IMR-90 (cell line): ENCODE measurements at regions not wholly inside any gene's neighbourhood (a gene's known extent, or its start where the extent isn't known, plus 50 kb on each side); places are given as distances from the start of the nearest gene placed in this dataset.

ENCODE experiments used
- ATAC-seq: fragments of 200-7000 bp; cut with Tn5 transposase; 2 replicates; pipeline ENCODE4 v1.9.1; 2020; ENCODE audit warnings: low read depth, mild to moderate bottlenecking, moderate library complexity
- BruUV-seq: library from RNA; stranded (reverse); fragments of 400-500 nt; replicated peaks from 2 replicates; lab custom pipeline; 2021; lab: Mats Ljungman, UMichigan
- CTCF ChIA-PET: fragments of 300-600 bp; formaldehyde crosslinking; extraction: SDS; loops from one replicate; lab custom pipeline; 2021; ENCODE audit warnings: antibody characterized with exemption; lab: Yijun Ruan, JAX
- POLR2A ChIA-PET: fragments of 300-600 bp; sonication (Branson Sonifier 250); formaldehyde crosslinking; loops from one replicate; lab custom pipeline; 2022; ENCODE audit warnings: antibody characterized with exemption; ENCODE audit not compliant: unreplicated experiment; lab: Charles Lee
- DNase-seq: peaks from one replicate; pipeline ENCODE4 v3.0.0; 2013
- H2AFZ ChIP-seq: replicated peaks from 2 replicates; pipeline ENCODE3; 2013; ENCODE audit warnings: low read length, mild to moderate bottlenecking; ENCODE audit not compliant: poor library complexity
- H2AK5ac ChIP-seq: 2 replicates; pipeline ENCODE4 v1.6.1; 2013; ENCODE audit warnings: low read depth, low read length, inconsistent platforms
- H2AK9ac ChIP-seq: replicated peaks from 2 replicates; pipeline ENCODE3; 2013; ENCODE audit warnings: mild to moderate bottlenecking, low read depth, low read length, moderate library complexity; ENCODE audit not compliant: poor library complexity
- H2BK120ac ChIP-seq: 2 replicates; pipeline ENCODE4 v1.6.1; 2013; ENCODE audit warnings: low read depth, low read length, inconsistent platforms
- H2BK15ac ChIP-seq: 3 replicates; pipeline ENCODE4 v1.6.1; 2013; ENCODE audit warnings: low read depth, low read length, inconsistent platforms
- H2BK20ac ChIP-seq: 2 replicates; pipeline ENCODE4 v1.6.1; 2013; ENCODE audit warnings: low read depth, mild to moderate bottlenecking, inconsistent platforms, low read length, moderate library complexity
- H2BK5ac ChIP-seq: 2 replicates; pipeline ENCODE4 v1.6.1; 2013; ENCODE audit warnings: mild to moderate bottlenecking, low read depth, low read length, inconsistent platforms; ENCODE audit not compliant: poor library complexity, severe bottlenecking
- H3K14ac ChIP-seq: replicated peaks from 2 replicates; pipeline ENCODE4 v1.6.1; 2013; ENCODE audit warnings: low read depth, low read length, inconsistent platforms
- H3K18ac ChIP-seq: 2 replicates; pipeline ENCODE4 v1.6.1; 2013; ENCODE audit warnings: low read depth, low read length, control low read depth
- H3K23ac ChIP-seq: 2 replicates; pipeline ENCODE4 v1.6.1; 2013; ENCODE audit warnings: low read depth, low read length, inconsistent platforms
- H3K27ac ChIP-seq: 2 replicates; pipeline ENCODE4 v1.5.1; 2013; ENCODE audit warnings: mild to moderate bottlenecking, control low read depth, low read length; ENCODE audit not compliant: insufficient read depth
- H3K27me3 ChIP-seq: 2 replicates; pipeline ENCODE4 v1.6.1; 2013; ENCODE audit warnings: low read length; ENCODE audit not compliant: control insufficient read depth, insufficient read depth
- H3K36me3 ChIP-seq: 2 replicates; pipeline ENCODE4 v1.6.1; 2013; ENCODE audit warnings: low read length, mixed read lengths; ENCODE audit not compliant: control insufficient read depth, insufficient read depth
- H3K4ac ChIP-seq: 2 replicates; pipeline ENCODE4 v1.6.1; 2013; ENCODE audit warnings: low read depth, low read length, inconsistent platforms
- H3K4me1 ChIP-seq: 2 replicates; pipeline ENCODE4 v1.6.1; 2013; ENCODE audit warnings: low read length, mixed read lengths; ENCODE audit not compliant: control insufficient read depth, insufficient read depth
- H3K4me2 ChIP-seq: 2 replicates; pipeline ENCODE4 v1.6.1; 2013; ENCODE audit warnings: low read depth, mild to moderate bottlenecking, control low read depth, low read length, moderate library complexity
- H3K4me3 ChIP-seq: 2 replicates; pipeline ENCODE4 v1.5.1; 2013; ENCODE audit warnings: low read depth, mild to moderate bottlenecking, control low read depth, low read length, moderate library complexity; ENCODE audit not compliant: insufficient read depth
- H3K56ac ChIP-seq: 2 replicates; pipeline ENCODE4 v1.6.1; 2013; ENCODE audit warnings: low read length, inconsistent platforms; ENCODE audit not compliant: insufficient read depth; ENCODE audit errors: extremely low read depth
- H3K79me1 ChIP-seq, 2 experiments: 2 replicates each; pipeline ENCODE4 v1.6.1; 2013; ENCODE audit warnings: low read length in 2 of 2, inconsistent platforms in 1 of 2, low read depth in 1 of 2
- H3K9ac ChIP-seq: 2 replicates; pipeline ENCODE4 v1.6.1; 2013; ENCODE audit warnings: low read depth, low read length, control low read depth
- H3K9me1 ChIP-seq: 2 replicates; pipeline ENCODE4 v1.6.1; 2013; ENCODE audit warnings: low read length, inconsistent platforms; ENCODE audit not compliant: insufficient read depth
- H3K9me3 ChIP-seq: 2 replicates; pipeline ENCODE4 v1.6.1; 2013; ENCODE audit warnings: low read length; ENCODE audit not compliant: control insufficient read depth, insufficient read depth
- H4K20me1 ChIP-seq: 2 replicates; pipeline ENCODE4 v1.6.1; 2013; ENCODE audit warnings: low read length, inconsistent platforms; ENCODE audit not compliant: insufficient read depth
- H4K5ac ChIP-seq: 2 replicates; pipeline ENCODE4 v1.6.1; 2013; ENCODE audit warnings: mild to moderate bottlenecking, low read depth, low read length, control low read depth
- H4K8ac ChIP-seq, 2 experiments: 2 replicates each; pipeline ENCODE4 v1.6.1; 2013; ENCODE audit warnings: low read depth in 2 of 2, low read length in 2 of 2, control low read depth in 1 of 2, inconsistent platforms in 1 of 2
- H4K91ac ChIP-seq: 2 replicates; pipeline ENCODE4 v1.6.1; 2013; ENCODE audit warnings: low read depth, low read length, inconsistent platforms; ENCODE audit not compliant: insufficient read depth
- BHLHE40 ChIP-seq: fragments of 150-350 bp; IDR thresholded peaks from 2 replicates; pipeline ENCODE4 v1.6.1; 2016; ENCODE audit warnings: mild to moderate bottlenecking, low read depth, low read length
- CEBPB ChIP-seq: IDR thresholded peaks from 2 replicates; pipeline ENCODE4 v1.6.1; 2012; ENCODE audit warnings: low read depth, low read length, improper control_type of control experiment
- CHD1 ChIP-seq: IDR thresholded peaks from 2 replicates; pipeline ENCODE4 v1.6.1; 2012; ENCODE audit warnings: low read depth, low read length, improper control_type of control experiment
- CTCF ChIP-seq: conservative IDR thresholded peaks from 2 replicates; pipeline ENCODE4 v1.5.1; 2012; ENCODE audit warnings: mild to moderate bottlenecking, low read depth, low read length, improper control_type of control experiment
- ELK1 ChIP-seq: fragments of 150-350 bp; IDR thresholded peaks from 2 replicates; pipeline ENCODE4 v1.6.1; 2016; ENCODE audit warnings: low read depth, mild to moderate bottlenecking, low read length, moderate library complexity, borderline replicate concordance
- FOS ChIP-seq: fragments of 150-350 bp; IDR thresholded peaks from 2 replicates; pipeline ENCODE4 v1.6.1; 2016; ENCODE audit warnings: low read depth, low read length
- MAFK ChIP-seq: IDR thresholded peaks from 2 replicates; pipeline ENCODE4 v1.6.1; 2012; ENCODE audit warnings: low read depth, low read length, improper control_type of control experiment
- MAZ ChIP-seq: IDR thresholded peaks from 2 replicates; pipeline ENCODE4 v1.6.1; 2012; ENCODE audit warnings: low read depth, mild to moderate bottlenecking, low read length, improper control_type of control experiment, moderate library complexity, borderline replicate concordance
- MXI1 ChIP-seq: IDR thresholded peaks from 2 replicates; pipeline ENCODE4 v1.6.1; 2012; ENCODE audit warnings: low read depth, mild to moderate bottlenecking, low read length, moderate library complexity, borderline replicate concordance
- NFE2L2 ChIP-seq: fragments of 150-350 bp; IDR thresholded peaks from 2 replicates; pipeline ENCODE4 v1.6.1; 2016; ENCODE audit warnings: low read depth, mild to moderate bottlenecking, low read length
- POLR2A ChIP-seq: IDR thresholded peaks from 2 replicates; pipeline ENCODE4 v1.6.1; 2012; ENCODE audit warnings: mild to moderate bottlenecking, low read depth, low read length
- RAD21 ChIP-seq: IDR thresholded peaks from 2 replicates; pipeline ENCODE4 v1.6.1; 2012; ENCODE audit warnings: low read length, improper control_type of control experiment
- SMC3 ChIP-seq: fragments of 150-350 bp; IDR thresholded peaks from 2 replicates; pipeline ENCODE4 v1.6.1; 2016; ENCODE audit warnings: low read depth, mild to moderate bottlenecking, antibody characterized with exemption, low read length, moderate library complexity
- USF2 ChIP-seq: fragments of 150-350 bp; IDR thresholded peaks from 2 replicates; pipeline ENCODE4 v1.6.1; 2017; ENCODE audit warnings: mild to moderate bottlenecking, antibody characterized with exemption, low read length, low read depth
- WGBS, 2 experiments: methylation state at CpG; one replicate each; pipeline versions ENCODE4 v1.1.5 to v1.1.7; 2013; ENCODE audit warnings: missing lambda C conversion rate in 2 of 2; ENCODE audit not compliant: insufficient read length in 1 of 2; ENCODE audit errors: extremely low coverage in 2 of 2; 5-methylcytosine and 5-hydroxymethylcytosine counted together
- dilution Hi-C: fragments of 300-500 bp; cut with HindIII; formaldehyde crosslinking; loops from one replicate; pipeline ENCODE4 v1.14.3; 2018; ENCODE audit warnings: low sequenced_read_pairs; ENCODE audit not compliant: unreplicated experiment
- in situ Hi-C: fragments of 300-500 bp; cut with MboI; formaldehyde crosslinking; loops from 3 replicates; pipeline ENCODE4 v1.14.3; 2019; ENCODE audit warnings: low sequenced_read_pairs, inconsistent platforms, mixed read lengths
- intact Hi-C: fragments of 100-400 bp; cut with micrococcal nuclease; formaldehyde crosslinking; loops from 2 replicates; pipeline ENCODE4 v1.10.0; 2022

GRCh38 chr10:6721964-6722615 is 142.0 kb upstream of the PRKCQ start:
- Histone ChIP-seq H3K27ac (peak overlapping the region; percentile 94), H3K79me1 (no peaks in the 10 kb centered on the region), H2BK20ac (peak overlapping the region; percentile 96), H2AFZ (no peak overlapping the region), H3K18ac (peak overlapping the region; percentile 79), H3K23ac (peak overlapping the region; percentile 88), H3K4me3 (no peak overlapping the region), H3K9me1 (peaks cover 13% of the 10 kb centered on the region), H4K91ac (peak overlapping the region; percentile 85), H2AK5ac (peak overlapping the region; percentile 93), H4K5ac (peak overlapping the region; percentile 21), H2AK9ac (peak overlapping the region; percentile 59), H3K56ac (peak overlapping the region; percentile 67), H4K8ac (peak overlapping the region; percentile 56 to 83), H3K9ac (peak overlapping the region; percentile 42; the same call in 1 of the 2 replicates), H3K36me3 (no peaks in the 10 kb centered on the region), H3K9me3 (no peaks in the 10 kb centered on the region), H3K27me3 (no peaks in the 10 kb centered on the region), H3K4ac (peak overlapping the region; percentile 92), H3K4me1 (peaks cover 12% of the 10 kb centered on the region), H3K14ac (peak overlapping the region; percentile 79), H3K4me2 (peak overlapping the region; percentile 58), H2BK120ac (peak overlapping the region; percentile 97), H4K20me1 (no peaks in the 10 kb centered on the region), H2BK15ac (peak overlapping the region; percentile 98; the same call in 2 of the 3 replicates), H2BK5ac (peak overlapping the region; percentile 89)
- DNase-seq (peak; percentile 99), ATAC-seq (peak; percentile 66)
- in situ Hi-C loops = no loop called here
- CTCF ChIA-PET = interaction anchor here (0.7 to 1.4 kb wide), 4 partner anchors 12 to 535 kb away, joined by 3 to 7 read pairs (median 4); no protein-coding TSS in a partner anchor
- POLR2A ChIA-PET = interaction anchor here (0.6 kb wide), 1 partner anchor 325 kb away, joined by 5 read pairs; no protein-coding TSS in a partner anchor
- BruUV-seq = no TSS peak
- intact Hi-C loops = loop anchor here (2.0 kb wide), 1 partner anchor 49 kb away; no protein-coding TSS in a partner anchor
- dilution Hi-C loops = no loop called here
- TF ChIP-seq MAFK = no peak
- no peak for TF ChIP-seq NFE2L2
- no peak for TF ChIP-seq POLR2A
- no peak for TF ChIP-seq CHD1
- TF ChIP-seq FOS = peak; percentile 92
- TF ChIP-seq ELK1 = no peak
- no peak for TF ChIP-seq USF2
- no peak for TF ChIP-seq MXI1
- TF ChIP-seq MAZ = no peak
- peak; percentile 100 for TF ChIP-seq BHLHE40
- no peak for TF ChIP-seq RAD21
- no peak for TF ChIP-seq CTCF
- no peak for TF ChIP-seq SMC3
- TF ChIP-seq CEBPB = no peak
- WGBS, 2 experiments = 60% methylated on average over 4 of the region's 11 CpGs; no CpG with 5 or more reads in 1 of the 2 experiments
